CD4-positive, alpha-beta memory T cell (primary cell): ENCODE measurements at regions not wholly inside any gene's neighbourhood (a gene's known extent, or its start where the extent isn't known, plus 50 kb on each side); places are given as distances from the start of the nearest gene placed in this dataset.

Experiments used
- CTCF ChIA-PET: fragments of 350-600 bp; sonication (Branson Sonifier 250); formaldehyde crosslinking; loops from one replicate; lab custom pipeline; 2021; ENCODE audit warnings: inconsistent platforms; ENCODE audit not compliant: partially characterized antibody; lab: Charles Lee
- POLR2A ChIA-PET: fragments of 350-600 bp; sonication (Branson Sonifier 250); formaldehyde crosslinking; loops from one replicate; lab custom pipeline; 2021; ENCODE audit not compliant: partially characterized antibody; lab: Charles Lee
- DNase-seq, 5 donors: peaks; one replicate each; pipeline versions ENCODE4 v3.0.0 to v3.0.0-alpha.2; 2020 to 2022; ENCODE audit warnings: mixed read lengths in 1 of 5
- H3K27ac ChIP-seq: one replicate; pipeline ENCODE4 v1.7.0; 2013; ENCODE audit warnings: low read depth, low read length
- H3K27me3 ChIP-seq: 2 replicates; pipeline ENCODE4 v1.7.0; 2013; ENCODE audit warnings: mild to moderate bottlenecking, low read length, moderate library complexity; ENCODE audit not compliant: insufficient read depth
- H3K36me3 ChIP-seq: 2 replicates; pipeline ENCODE4 v1.7.0; 2013; ENCODE audit warnings: mild to moderate bottlenecking, low read length, moderate library complexity; ENCODE audit not compliant: insufficient read depth
- H3K4me1 ChIP-seq: 2 replicates; pipeline ENCODE4 v1.7.0; 2013; ENCODE audit warnings: mild to moderate bottlenecking, low read length, moderate library complexity; ENCODE audit not compliant: insufficient read depth
- H3K4me3 ChIP-seq, 2 donors: one replicate each; pipeline ENCODE4 v1.7.0; 2013; ENCODE audit warnings: low read length in 2 of 2, mild to moderate bottlenecking in 1 of 2
- H3K9me3 ChIP-seq, 2 donors: one replicate each; pipeline ENCODE4 v1.7.0; 2013; ENCODE audit warnings: low read length in 2 of 2, control low read depth in 1 of 2; ENCODE audit not compliant: control insufficient read depth in 1 of 2
- H3K27ac Mint-ChIP-seq, 7 donors: one replicate each; pipeline ENCODE4 v1.8.0; 2020 to 2021; ENCODE audit warnings: mixed read lengths in 7 of 7, mild to moderate bottlenecking in 6 of 7, inconsistent platforms in 3 of 7, moderate library complexity in 3 of 7
- H3K27me3 Mint-ChIP-seq, 2 donors: one replicate each; pipeline ENCODE4 v1.8.0; 2020 to 2021; ENCODE audit warnings: mixed read lengths in 2 of 2
- H3K36me3 Mint-ChIP-seq, 2 donors: one replicate each; pipeline ENCODE4 v1.8.0; 2020 to 2021; ENCODE audit warnings: mixed read lengths in 2 of 2, inconsistent platforms in 1 of 2, mild to moderate bottlenecking in 1 of 2
- H3K4me1 Mint-ChIP-seq, 4 donors: one replicate each; pipeline ENCODE4 v1.8.0; 2020 to 2021; ENCODE audit warnings: mixed read lengths in 4 of 4, mild to moderate bottlenecking in 1 of 4
- H3K4me3 Mint-ChIP-seq, 8 donors: one replicate each; pipeline ENCODE4 v1.8.0; 2020 to 2021; ENCODE audit warnings: mixed read lengths in 8 of 8, mild to moderate bottlenecking in 7 of 8, moderate library complexity in 6 of 8, inconsistent platforms in 3 of 8
- H3K9me3 Mint-ChIP-seq, 8 donors: one replicate each; pipeline ENCODE4 v1.8.0; 2020 to 2021; ENCODE audit warnings: mixed read lengths in 8 of 8, mild to moderate bottlenecking in 5 of 8, inconsistent platforms in 3 of 8, moderate library complexity in 1 of 8
- intact Hi-C: fragments of 100-400 bp; cut with micrococcal nuclease; formaldehyde crosslinking; loops from one replicate; pipeline ENCODE4 v1.15.1; 2023

DNA sequence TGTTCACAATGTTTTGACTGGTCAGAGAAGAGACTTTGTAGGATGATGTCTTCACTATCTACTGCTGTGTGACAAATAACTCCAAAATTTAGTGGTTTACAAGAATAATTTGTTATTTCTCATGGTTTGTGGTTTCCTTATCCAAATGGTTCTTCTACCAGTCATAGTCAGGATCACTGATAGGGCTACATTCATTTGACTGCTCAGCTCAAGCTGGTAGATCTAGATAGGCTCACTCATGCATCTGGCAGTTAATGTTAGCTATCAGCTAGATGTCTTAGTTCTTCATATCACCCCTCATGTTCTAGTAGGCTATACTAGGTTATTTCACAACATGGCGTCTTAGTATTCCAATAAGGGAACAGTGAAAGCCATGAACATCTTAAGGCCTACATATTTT lies 131.0 kb downstream of the ID4 start:
- Mint-ChIP-seq H3K4me1 (no peaks in the 10 kb centered on the region), H3K27me3 (peaks cover 0 to 4% of the 10 kb centered on the region in 2 donors), H3K27ac (no peak overlapping the region), H3K9me3 (peaks cover 0 to 6% (median 1%) of the 10 kb centered on the region in 8 donors), H3K36me3 (no peaks in the 10 kb centered on the region), H3K4me3 (no peak overlapping the region)
- Histone ChIP-seq H3K27me3 (no peaks in the 10 kb centered on the region), H3K36me3 (no peaks in the 10 kb centered on the region), H3K9me3 (no peaks in the 10 kb centered on the region), H3K27ac (no peak overlapping the region), H3K4me3 (no peak overlapping the region), H3K4me1 (no peaks in the 10 kb centered on the region)
- intact Hi-C loops, result no loop called here
- ChIA-PET CTCF (no interaction called here), POLR2A (no interaction called here)
- no peak for DNase-seq

DNA sequence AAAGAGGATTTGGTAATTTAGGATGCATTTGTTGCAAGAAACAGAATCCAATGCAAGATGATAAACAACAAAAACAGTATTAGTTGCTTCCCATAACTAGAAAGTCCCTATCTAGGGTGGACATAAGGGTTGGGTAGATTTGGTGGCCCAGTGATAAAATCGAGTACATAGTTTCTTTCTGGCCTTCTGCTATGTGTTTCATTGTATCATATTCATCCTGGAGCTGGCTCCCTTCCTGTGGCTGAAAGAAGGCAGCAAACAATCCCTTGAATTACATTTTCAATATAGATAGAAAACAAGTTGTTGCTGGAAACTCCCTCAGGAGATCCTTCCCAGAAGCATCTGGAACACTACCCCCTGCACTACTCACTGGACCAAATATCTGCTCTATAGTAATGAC lies 135.1 kb downstream of the ID4 start:
- POLR2A ChIA-PET, result no interaction called here
- Mint-ChIP-seq H3K36me3 (no peaks in the 10 kb centered on the region), H3K9me3 (peaks cover 0 to 5% (median 1%) of the 10 kb centered on the region in 8 donors), H3K4me3 (no peak overlapping the region), H3K27me3 (peaks cover 0 to 4% of the 10 kb centered on the region in 2 donors), H3K27ac (no peak overlapping the region), H3K4me1 (no peaks in the 10 kb centered on the region)
- intact Hi-C loops, result no loop called here
- Histone ChIP-seq H3K4me3 (no peak overlapping the region), H3K27me3 (no peaks in the 10 kb centered on the region), H3K36me3 (no peaks in the 10 kb centered on the region), H3K27ac (no peak overlapping the region), H3K4me1 (no peaks in the 10 kb centered on the region), H3K9me3 (no peaks in the 10 kb centered on the region)
- no peak for DNase-seq
- CTCF ChIA-PET, result no interaction called here

DNA sequence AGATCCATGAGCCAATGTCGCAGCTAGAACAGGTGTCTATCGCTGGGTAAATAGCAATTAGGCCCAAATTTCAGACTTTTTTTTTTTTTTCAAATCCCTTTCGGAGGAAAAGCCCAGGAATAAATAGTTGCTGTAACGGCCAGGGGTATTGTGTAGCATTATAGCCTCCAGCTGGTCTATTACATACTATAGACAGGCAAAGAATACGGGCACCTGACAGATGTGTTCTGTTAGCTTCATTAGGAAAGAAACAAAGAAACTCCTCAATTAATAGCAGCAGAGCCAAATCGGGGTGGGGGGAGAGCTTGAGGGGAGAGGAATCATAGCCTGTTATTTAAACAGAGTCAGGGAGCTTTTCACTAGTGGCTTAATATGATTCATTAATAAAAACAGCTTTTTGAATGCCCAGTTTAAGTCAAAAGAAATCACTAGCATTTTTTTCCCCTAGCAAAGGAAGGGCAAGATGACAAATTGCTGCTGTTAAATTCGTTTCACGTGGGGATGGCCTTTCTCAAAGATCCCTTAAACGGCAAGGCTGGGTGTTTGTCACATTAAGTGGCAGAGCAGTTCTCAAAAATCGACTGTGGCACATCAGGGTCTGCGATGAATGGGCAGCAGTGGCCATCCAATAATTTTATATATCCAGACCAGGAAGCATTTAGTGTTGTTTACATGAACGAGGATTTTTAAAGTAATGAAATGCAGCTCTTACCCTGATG lies 139.4 kb downstream of the ID4 start:
- intact Hi-C loops, result no loop called here
- Mint-ChIP-seq H3K27me3 (no peaks in the 10 kb centered on the region), H3K9me3 (no peaks in the 10 kb centered on the region), H3K4me3 (no peak overlapping the region), H3K4me1 (no peaks in the 10 kb centered on the region), H3K36me3 (no peaks in the 10 kb centered on the region), H3K27ac (no peak overlapping the region)
- H3K27me3 ChIP-seq, result no peaks in the 10 kb centered on the region
- ChIA-PET CTCF (no interaction called here), POLR2A (no interaction called here)
- no peaks in the 10 kb centered on the region for H3K36me3 ChIP-seq
- no peak for DNase-seq
- H3K9me3 ChIP-seq, result no peaks in the 10 kb centered on the region
- no peak overlapping the region for H3K27ac ChIP-seq
- H3K4me1 ChIP-seq, result no peaks in the 10 kb centered on the region
- H3K4me3 ChIP-seq, result no peak overlapping the region

DNA sequence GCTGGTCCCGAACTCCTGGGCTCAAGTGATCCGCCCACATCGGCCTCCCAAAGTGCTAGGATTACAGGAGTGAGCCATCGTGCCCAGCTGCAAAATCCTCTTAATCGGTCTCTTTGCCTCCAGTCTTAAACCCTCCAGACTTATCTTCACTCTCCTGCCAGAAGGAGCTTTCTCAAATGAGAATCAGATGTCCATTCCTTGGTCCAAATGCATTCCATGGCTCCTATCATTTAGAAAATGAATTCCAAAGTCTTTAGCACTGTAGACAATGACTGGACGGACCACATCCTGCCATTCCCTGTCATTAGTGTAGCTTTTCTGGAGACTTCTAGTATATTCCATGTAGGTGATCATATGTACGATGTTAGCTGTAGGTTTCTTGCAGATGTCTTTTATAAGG lies 141.9 kb downstream of the ID4 start:
- Mint-ChIP-seq H3K4me1 (no peaks in the 10 kb centered on the region), H3K27me3 (peaks cover 7 to 9% of the 10 kb centered on the region in 2 donors), H3K4me3 (no peak overlapping the region), H3K27ac (no peak overlapping the region), H3K9me3 (no peaks in the 10 kb centered on the region), H3K36me3 (no peaks in the 10 kb centered on the region)
- no peaks in the 10 kb centered on the region for H3K9me3 ChIP-seq
- no peaks in the 10 kb centered on the region for H3K4me1 ChIP-seq
- intact Hi-C loops, result no loop called here
- H3K36me3 ChIP-seq, result no peaks in the 10 kb centered on the region
- no peaks in the 10 kb centered on the region for H3K27me3 ChIP-seq
- no peak overlapping the region for H3K27ac ChIP-seq
- no peak overlapping the region for H3K4me3 ChIP-seq
- ChIA-PET POLR2A (no interaction called here), CTCF (no interaction called here)
- DNase-seq, result no peak

DNA sequence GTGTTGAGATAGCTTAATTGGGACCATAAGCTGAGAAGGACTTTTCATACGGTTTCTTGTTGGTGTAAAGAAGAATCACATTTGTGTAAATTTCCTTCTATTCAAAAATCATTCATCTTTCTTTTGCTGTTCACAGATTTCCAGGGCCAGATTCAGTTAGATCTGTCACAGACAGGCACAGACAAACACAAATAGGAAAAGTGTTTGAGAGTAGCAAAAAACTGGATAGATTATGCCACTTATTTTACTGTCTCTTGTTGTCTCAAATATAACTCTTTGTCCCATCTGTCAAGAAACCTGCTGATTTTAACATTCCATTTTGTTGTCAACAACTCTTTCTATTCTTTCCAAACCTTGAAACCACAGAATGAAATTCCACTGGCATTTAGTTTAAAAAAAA lies 142.8 kb downstream of the ID4 start:
- Histone ChIP-seq H3K9me3 (no peaks in the 10 kb centered on the region), H3K27me3 (no peaks in the 10 kb centered on the region), H3K36me3 (no peaks in the 10 kb centered on the region), H3K27ac (no peak overlapping the region), H3K4me1 (no peaks in the 10 kb centered on the region), H3K4me3 (no peak overlapping the region)
- H3K4me1 Mint-ChIP-seq, result no peaks in the 10 kb centered on the region
- no peak for DNase-seq
- no peak overlapping the region for H3K4me3 Mint-ChIP-seq
- CTCF ChIA-PET, result no interaction called here
- H3K27ac Mint-ChIP-seq, result no peak overlapping the region
- H3K9me3 Mint-ChIP-seq, result no peaks in the 10 kb centered on the region
- POLR2A ChIA-PET, result no interaction called here
- intact Hi-C loops, result no loop called here
- no peaks in the 10 kb centered on the region for H3K36me3 Mint-ChIP-seq
- H3K27me3 Mint-ChIP-seq, result peaks cover 7 to 9% of the 10 kb centered on the region in 2 donors

DNA sequence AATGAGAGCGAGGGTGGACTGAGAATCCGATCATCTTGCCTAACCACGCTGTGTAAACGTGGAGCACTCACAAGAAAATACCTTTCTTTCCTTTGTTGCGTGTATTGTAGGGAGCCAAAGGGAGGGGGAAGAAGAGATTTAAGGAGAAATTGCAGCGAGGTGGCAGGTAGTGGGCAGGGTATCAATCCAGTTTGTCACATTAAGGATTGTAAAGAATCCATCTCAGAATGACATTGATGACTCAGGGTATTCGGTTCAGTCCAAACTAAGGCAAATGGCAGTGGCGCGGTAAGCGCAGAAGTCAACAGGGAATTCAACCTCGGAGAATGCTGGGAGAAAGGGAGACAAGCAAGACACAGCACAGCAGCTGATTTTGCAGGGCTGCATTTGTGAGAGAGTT lies 146.2 kb downstream of the ID4 start:
- intact Hi-C loops, result no loop called here
- Histone ChIP-seq H3K4me1 (no peaks in the 10 kb centered on the region), H3K4me3 (no peak overlapping the region), H3K36me3 (no peaks in the 10 kb centered on the region), H3K27ac (no peak overlapping the region), H3K27me3 (no peaks in the 10 kb centered on the region), H3K9me3 (no peaks in the 10 kb centered on the region)
- Mint-ChIP-seq H3K9me3 (no peaks in the 10 kb centered on the region), H3K27ac (no peak overlapping the region), H3K27me3 (peaks cover 8 to 9% of the 10 kb centered on the region in 2 donors), H3K36me3 (no peaks in the 10 kb centered on the region), H3K4me3 (no peak overlapping the region), H3K4me1 (no peaks in the 10 kb centered on the region)
- POLR2A ChIA-PET, result no interaction called here
- CTCF ChIA-PET, result no interaction called here
- no peak for DNase-seq

DNA sequence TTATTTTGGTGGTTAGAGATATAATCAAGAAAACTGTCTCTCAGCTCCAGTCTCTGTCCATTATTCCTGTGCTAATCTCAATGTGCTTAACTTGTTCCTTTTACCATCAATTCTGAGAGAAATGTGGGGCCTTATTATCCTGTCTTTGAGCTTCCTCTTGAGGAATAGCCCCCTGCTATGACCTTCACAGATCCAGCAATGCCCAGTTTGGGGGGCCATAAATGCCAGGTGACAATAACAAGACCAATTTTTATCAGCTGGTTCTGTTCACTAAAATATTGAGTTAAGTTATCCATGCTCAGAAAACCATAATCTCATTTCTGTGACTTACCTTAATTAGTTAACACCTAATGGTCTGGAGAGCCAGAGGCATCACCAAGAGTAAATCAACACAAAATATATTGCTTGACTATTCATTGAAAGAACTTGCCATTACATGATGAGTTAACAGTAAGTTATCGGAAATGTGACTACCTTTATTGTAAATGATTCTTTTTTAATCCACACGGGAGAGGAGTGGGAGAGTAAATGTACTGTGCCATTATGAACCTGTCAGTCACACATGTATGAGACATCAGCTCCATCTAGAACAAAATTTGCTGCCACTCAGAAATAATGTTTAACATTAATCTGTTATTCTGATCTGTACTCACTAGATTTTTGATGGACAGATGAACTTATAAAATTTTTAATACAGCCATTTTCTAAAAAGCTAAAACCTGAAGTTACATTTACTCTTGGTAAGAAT lies 149.7 kb downstream of the ID4 start:
- no peak overlapping the region for H3K27ac ChIP-seq
- H3K4me1 ChIP-seq, result no peaks in the 10 kb centered on the region
- ChIA-PET POLR2A (no interaction called here), CTCF (no interaction called here)
- H3K36me3 ChIP-seq, result no peaks in the 10 kb centered on the region
- H3K27me3 ChIP-seq, result no peaks in the 10 kb centered on the region
- Mint-ChIP-seq H3K27ac (no peak overlapping the region), H3K4me3 (no peak overlapping the region), H3K9me3 (no peaks in the 10 kb centered on the region), H3K36me3 (no peaks in the 10 kb centered on the region), H3K27me3 (peaks cover 7 to 11% of the 10 kb centered on the region in 2 donors), H3K4me1 (no peaks in the 10 kb centered on the region)
- DNase-seq, result no peak
- H3K4me3 ChIP-seq, result no peak overlapping the region
- H3K9me3 ChIP-seq, result no peaks in the 10 kb centered on the region
- intact Hi-C loops, result no loop called here
